K562 (cell line): ENCODE measurements at regions not wholly inside any gene's neighbourhood (a gene's known extent, or its start where the extent isn't known, plus 50 kb on each side); places are given as distances from the start of the nearest gene placed in this dataset.
A peak's percentile ranks its signal among the peaks of the same experiment; 100 is the strongest.

Source experiments
- ATAC-seq: fragments of 200-7000 bp; cut with Tn5 transposase; 3 replicates; pipeline ENCODE4 v1.9.1; 2020; ENCODE audit warnings: moderate library complexity
- BruUV-seq: library from RNA; stranded (reverse); fragments of 400-500 nt; replicated peaks from 2 replicates; lab custom pipeline; 2021; lab: Mats Ljungman, UMichigan
- CTCF ChIA-PET: fragments of 300-600 bp; formaldehyde crosslinking; extraction: SDS; loops from one replicate; lab custom pipeline; 2021; ENCODE audit warnings: low intra/inter-chr PET ratio; lab: Yijun Ruan, JAX
- POLR2A ChIA-PET: fragments of 300-600, 350-650 bp; sonication (Branson Sonifier 250); formaldehyde crosslinking; extraction: SDS; loops from one replicate; lab custom pipeline; 2021; ENCODE audit warnings: antibody characterized with exemption, inconsistent platforms; lab: Yijun Ruan, JAX
- DNase-seq, 4 experiments: peaks; one replicate each; pipeline versions ENCODE4 v3.0.0 to v3.0.0-alpha.2; 2011 to 2018; ENCODE audit warnings: low spot score in 3 of 4, mixed read lengths in 3 of 4; ENCODE audit errors: extremely low read depth in 1 of 4
- FAIRE-seq: peaks from 2 replicates; lab custom pipeline; 2011; peaks lifted over from hg19 to GRCh38; lab: Jason Lieb, UNC
- H2AFZ ChIP-seq: 2 replicates; pipeline ENCODE4 v1.6.0; 2011; ENCODE audit warnings: low read depth, low read length, control low read depth, inconsistent platforms
- H3K27ac ChIP-seq: fragments of 200-600 bp; 3 replicates; pipeline ENCODE4 v1.8.0; 2011; ENCODE audit warnings: low read depth, mild to moderate bottlenecking, control low read depth, inconsistent platforms, low read length, moderate library complexity, mixed read lengths; ENCODE audit errors: extremely low read depth
- H3K27me3 ChIP-seq, 2 experiments: fragments of 300-600 bp in 1 of 2; 2 replicates in 1 of 2; 3 replicates in 1 of 2; pipeline versions ENCODE4 v1.6.0 to v1.8.0; 2011; ENCODE audit warnings: inconsistent platforms in 2 of 2, low read length in 2 of 2, mild to moderate bottlenecking in 1 of 2, mixed read lengths in 1 of 2, moderate library complexity in 1 of 2; ENCODE audit not compliant: control insufficient read depth in 2 of 2, insufficient read depth in 2 of 2
- H3K36me3 ChIP-seq: fragments of 300-600 bp; 3 replicates; pipeline ENCODE4 v1.8.0; 2011; ENCODE audit warnings: mild to moderate bottlenecking, low read length, inconsistent platforms; ENCODE audit not compliant: control insufficient read depth, insufficient read depth
- H3K4me1 ChIP-seq, 2 experiments: fragments of 200-600 bp in 1 of 2; replicated peaks in 1 of 2; 2 replicates in 1 of 2; 3 replicates in 1 of 2; pipeline versions ENCODE4 v1.5.1 to v1.8.0; 2011; ENCODE audit warnings: inconsistent platforms in 2 of 2, low read length in 2 of 2, mild to moderate bottlenecking in 1 of 2, mixed read lengths in 1 of 2, moderate library complexity in 1 of 2; ENCODE audit not compliant: control insufficient read depth in 2 of 2, insufficient read depth in 2 of 2
- H3K4me2 ChIP-seq: 2 replicates; pipeline ENCODE4 v1.6.1; 2011; ENCODE audit warnings: low read length, control low read depth, inconsistent platforms, mixed read lengths; ENCODE audit not compliant: insufficient read depth
- H3K4me3 ChIP-seq: fragments of 200-600 bp; sonication (generic), shearing (Covaris generic); 2 replicates; pipeline ENCODE4 v1.5.1; 2016; ENCODE audit warnings: control low read depth, inconsistent platforms
- H3K79me2 ChIP-seq: fragments of 200-600 bp; 3 replicates; pipeline ENCODE4 v1.8.0; 2011; ENCODE audit warnings: low read length, inconsistent platforms; ENCODE audit not compliant: control insufficient read depth, insufficient read depth
- H3K9ac ChIP-seq, 2 experiments: 2 replicates each; pipeline versions ENCODE4 v1.6.0 to v1.6.1; 2011; ENCODE audit warnings: low read depth in 2 of 2, low read length in 2 of 2, control low read depth in 1 of 2, inconsistent platforms in 1 of 2, mild to moderate bottlenecking in 1 of 2, mixed read lengths in 1 of 2; ENCODE audit not compliant: insufficient read depth in 1 of 2
- H3K9me1 ChIP-seq: one replicate; pipeline ENCODE4 v1.6.0; 2011; ENCODE audit warnings: inconsistent platforms, mild to moderate bottlenecking, low read length, moderate library complexity; ENCODE audit not compliant: control insufficient read depth, insufficient read depth
- H3K9me3 ChIP-seq: replicated peaks from 2 replicates; pipeline ENCODE4 v1.5.1; 2011; ENCODE audit warnings: low read depth, low read length, inconsistent platforms; ENCODE audit not compliant: control insufficient read depth, insufficient read depth
- H4K20me1 ChIP-seq: replicated peaks from 2 replicates; pipeline ENCODE4 v1.6.1; 2011; ENCODE audit warnings: low read length, inconsistent platforms, mixed read lengths; ENCODE audit not compliant: control insufficient read depth, insufficient read depth
- BRCA1 ChIP-seq, 2 experiments: fragments of 450-650 bp in 1 of 2; sonication (generic) in 1 of 2; formaldehyde crosslinking in 1 of 2; IDR thresholded peaks; 2 replicates each; pipeline versions ENCODE4 v1.5.0 to v1.6.1; 2017 to 2020; ENCODE audit warnings: mild to moderate bottlenecking in 1 of 2, missing genetic modification reagents in 1 of 2
- NCOR1 ChIP-seq: fragments of 450-650 bp; IDR thresholded peaks from 2 replicates; pipeline ENCODE4 v1.6.1; 2016; ENCODE audit warnings: mild to moderate bottlenecking, moderate library complexity
- ZBTB7A ChIP-seq: IDR thresholded peaks from 2 replicates; pipeline ENCODE4 v1.6.1; 2011; ENCODE audit warnings: low read depth, mild to moderate bottlenecking, low read length, moderate library complexity, borderline replicate concordance; ENCODE audit not compliant: control insufficient read depth
- ZNF282 ChIP-seq: sonication (generic); formaldehyde crosslinking; IDR thresholded peaks from 2 replicates; pipeline ENCODE4 v1.8.1; 2023; ENCODE audit warnings: missing genetic modification reagents
- ZNF444 ChIP-seq: fragments of 250-450 bp; sonication (Bioruptor Pico); IDR thresholded peaks from 2 replicates; pipeline ENCODE4 v1.4.0; 2020; ENCODE audit warnings: mild to moderate bottlenecking, moderate library complexity
- ZNF707 ChIP-seq: fragments of 250-450 bp; sonication (Bioruptor Pico); conservative IDR thresholded peaks from 2 replicates; pipeline ENCODE4 v1.8.0; 2022; ENCODE audit warnings: inconsistent platforms, mild to moderate bottlenecking, moderate library complexity
- ZNF764 ChIP-seq: fragments of 250-450 bp; sonication (Bioruptor Pico); IDR thresholded peaks from 2 replicates; pipeline ENCODE4 v1.4.0; 2020; ENCODE audit warnings: low read depth, mild to moderate bottlenecking, moderate library complexity
- WGBS: fragments of 100-300 bp; shearing (Covaris generic); methylation state at CpG from one replicate; pipeline ENCODE4 v1.1.6; 2016; ENCODE audit warnings: low coverage, mixed read lengths; ENCODE audit not compliant: insufficient coverage; ENCODE audit errors: missing lambda C conversion rate; 5-methylcytosine and 5-hydroxymethylcytosine counted together
- in situ Hi-C: fragments of 300-500 bp; cut with MboI; formaldehyde crosslinking; loops from 4 replicates; pipeline ENCODE4 v1.15.0; 2018; ENCODE audit warnings: inconsistent platforms, mixed read lengths
- intact Hi-C: fragments of 100-400 bp; cut with micrococcal nuclease; formaldehyde crosslinking; loops from 2 replicates; pipeline ENCODE4 v1.14.2; 2022

DNA sequence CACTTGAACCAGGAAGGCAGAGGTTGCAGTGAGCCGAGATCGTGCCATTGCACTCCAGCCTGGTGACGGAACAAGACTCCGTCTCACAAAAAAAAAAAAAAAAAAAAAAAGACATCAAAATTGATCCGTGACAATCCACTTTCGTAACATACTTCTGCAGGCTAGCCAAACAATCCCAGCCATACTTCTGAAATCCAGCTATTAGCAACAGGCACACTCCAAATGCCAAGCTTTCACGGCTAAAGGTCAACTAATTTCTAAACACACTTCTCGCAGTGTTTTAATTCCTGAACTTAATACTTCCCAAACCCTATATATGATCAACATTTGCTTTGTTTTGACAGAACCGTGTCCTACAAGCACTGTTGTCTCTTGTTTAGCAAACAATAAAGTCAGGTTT lies 411.3 kb upstream of the RUNX1 start:
- Histone ChIP-seq H3K9me1 (no peaks in the 10 kb centered on the region), H2AFZ (peak overlapping the region; percentile 0; the same call in 1 of the 2 replicates), H3K9ac (no peak overlapping the region), H3K27ac (no peak overlapping the region), H3K9me3 (no peaks in the 10 kb centered on the region), H3K4me2 (no peak overlapping the region), H3K36me3 (no peaks in the 10 kb centered on the region), H4K20me1 (no peaks in the 10 kb centered on the region), H3K79me2 (no peaks in the 10 kb centered on the region), H3K27me3 (no peaks in the 10 kb centered on the region), H3K4me3 (no peak overlapping the region), H3K4me1 (peaks cover 0 to 6% of the 10 kb centered on the region in 2 experiments; a peak in 2 of 5 replicates)
- DNase-seq: no peak
- ATAC-seq: no peak
- CTCF ChIA-PET: no interaction called here
- BruUV-seq: no TSS peak
- no peak for TF ChIP-seq ZNF282
- TF ChIP-seq ZNF444 (CRISPR knock-in tag): no peak
- TF ChIP-seq ZNF764 (CRISPR knock-in tag): no peak
- POLR2A ChIA-PET: interaction anchor here (0.6 kb wide), 1 partner anchor 465 kb away, joined by 3 read pairs; no protein-coding TSS in a partner anchor
- 72% methylated on average over 9 of the region's 9 CpGs for WGBS
- in situ Hi-C loops (no loop called here), intact Hi-C loops (no loop called here)
- no peak for FAIRE-seq

DNA sequence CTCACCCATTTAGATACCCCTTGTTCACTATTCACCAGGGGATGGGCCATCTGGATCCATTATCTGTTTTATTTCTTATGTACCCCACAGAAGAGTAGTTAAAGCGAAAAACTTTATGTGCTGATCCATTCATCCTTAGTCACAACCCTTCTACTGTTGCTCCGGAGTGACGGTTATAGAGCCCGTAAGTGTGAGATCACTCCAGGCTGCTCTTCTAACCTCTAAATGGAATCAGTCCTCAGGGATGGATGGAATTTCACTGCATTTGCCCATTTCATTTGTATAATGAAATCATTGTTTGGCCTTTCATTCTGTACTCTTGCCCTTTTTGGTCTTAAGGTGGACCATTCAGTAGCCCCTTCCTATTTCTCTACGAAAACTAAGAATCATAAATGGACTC lies 409.3 kb upstream of the RUNX1 start:
- no peak for ATAC-seq
- H3K79me2 ChIP-seq: no peaks in the 10 kb centered on the region
- intact Hi-C loops: no loop called here
- no TSS peak for BruUV-seq
- no peak overlapping the region for H3K9ac ChIP-seq
- CTCF ChIA-PET: no interaction called here
- no peak for DNase-seq
- POLR2A ChIA-PET: no interaction called here
- no peaks in the 10 kb centered on the region for H3K9me3 ChIP-seq
- H3K9me1 ChIP-seq: no peaks in the 10 kb centered on the region
- in situ Hi-C loops: no loop called here
- no peak overlapping the region for H3K27ac ChIP-seq
- no peaks in the 10 kb centered on the region for H4K20me1 ChIP-seq
- H3K4me2 ChIP-seq: no peak overlapping the region
- H3K27me3 ChIP-seq: no peaks in the 10 kb centered on the region
- no peak overlapping the region for H2AFZ ChIP-seq
- no peak overlapping the region for H3K4me3 ChIP-seq
- H3K36me3 ChIP-seq: no peaks in the 10 kb centered on the region
- no peak for FAIRE-seq
- WGBS: 79% methylated on average over 5 of the region's 5 CpGs
- H3K4me1 ChIP-seq: peaks cover 0 to 6% of the 10 kb centered on the region in 2 experiments; a peak in 2 of 5 replicates
- TF ChIP-seq BRCA1 (IDR thresholded peaks at IDR 0.05): no peak
- no peak for TF ChIP-seq BRCA1 (CRISPR knock-in tag; IDR thresholded peaks at IDR 0.05)
- no peak for TF ChIP-seq NCOR1
- no peak for TF ChIP-seq ZBTB7A
- no peak for TF ChIP-seq ZNF707
